ENCODE measurements at regions not wholly inside any gene's neighbourhood (a gene's known extent, or its start where the extent isn't known, plus 50 kb on each side); places are given as distances from the start of the nearest gene placed in this dataset.

- ATAC-seq (ENCODE audit: insufficient read depth, low FRiP score) (no peak), DNase-seq (no peak)
- TF ChIP-seq CTCF (IDR thresholded peaks at IDR 0.05; ENCODE audit: control extremely low read depth, extremely low read depth) = no peak
- Histone ChIP-seq H3K4me1 (ENCODE audit: control insufficient read depth in 5 of 5, insufficient read depth in 5 of 5, low read length in 5 of 5) (no peaks in the 10 kb centered on the region), H3K36me3 (ENCODE audit: control insufficient read depth in 4 of 4, insufficient read depth in 4 of 4, low read length in 4 of 4) (no peaks in the 10 kb centered on the region), H3K9me3 (ENCODE audit: control insufficient read depth in 4 of 4, insufficient read depth in 3 of 4, low read length in 3 of 4) (no peaks in the 10 kb centered on the region), H3K4me3 (no peak overlapping the region), H3K27me3 (ENCODE audit: control insufficient read depth in 3 of 3, insufficient read depth in 3 of 3, low read length in 2 of 3) (no peaks in the 10 kb centered on the region), H3K9ac (ENCODE audit: insufficient read depth in 1 of 2, low read length in 2 of 2) (no peak overlapping the region), H3K27ac (ENCODE audit: low read depth in 1 of 2, low read length in 1 of 2) (no peak overlapping the region)
Observed at GRCh38 chr2:219946529-219946928, 319.1 kb downstream of the SLC4A3 start.

GRCh38 chr2:219947575-219947974, 320.1 kb downstream of the SLC4A3 start:
- no peak overlapping the region for H3K27ac ChIP-seq (ENCODE audit: low read depth in 1 of 2, low read length in 1 of 2)
- H3K4me3 ChIP-seq = no peak overlapping the region
- no peak for TF ChIP-seq CTCF (IDR thresholded peaks at IDR 0.05; ENCODE audit: control extremely low read depth, extremely low read depth)
- H3K9ac ChIP-seq (ENCODE audit: insufficient read depth in 1 of 2, low read length in 2 of 2) = no peak overlapping the region
- ATAC-seq (ENCODE audit: insufficient read depth, low FRiP score) (no peak), DNase-seq (no peak)
- WGBS, 2 donors = 84 to 96% methylated on average over 3 of the region's 3 CpGs
- no peaks in the 10 kb centered on the region for H3K36me3 ChIP-seq (ENCODE audit: control insufficient read depth in 4 of 4, insufficient read depth in 4 of 4, low read length in 4 of 4)
- no peaks in the 10 kb centered on the region for H3K27me3 ChIP-seq (ENCODE audit: control insufficient read depth in 3 of 3, insufficient read depth in 3 of 3, low read length in 2 of 3)
- H3K4me1 ChIP-seq (ENCODE audit: control insufficient read depth in 5 of 5, insufficient read depth in 5 of 5, low read length in 5 of 5) = no peaks in the 10 kb centered on the region
- H3K9me3 ChIP-seq (ENCODE audit: control insufficient read depth in 4 of 4, insufficient read depth in 3 of 4, low read length in 3 of 4) = no peaks in the 10 kb centered on the region

- H3K9me3 ChIP-seq (ENCODE audit: control insufficient read depth in 4 of 4, insufficient read depth in 3 of 4, low read length in 3 of 4) = no peaks in the 10 kb centered on the region
- no peak overlapping the region for H3K4me3 ChIP-seq
- H3K27ac ChIP-seq (ENCODE audit: low read depth in 1 of 2, low read length in 1 of 2) = no peak overlapping the region
- no peak overlapping the region for H3K9ac ChIP-seq (ENCODE audit: insufficient read depth in 1 of 2, low read length in 2 of 2)
- no peak for TF ChIP-seq CTCF (IDR thresholded peaks at IDR 0.05; ENCODE audit: control extremely low read depth, extremely low read depth)
- no peaks in the 10 kb centered on the region for H3K36me3 ChIP-seq (ENCODE audit: control insufficient read depth in 4 of 4, insufficient read depth in 4 of 4, low read length in 4 of 4)
- DNase-seq (no peak), ATAC-seq (ENCODE audit: insufficient read depth, low FRiP score) (no peak)
- 85 to 92% methylated on average over 3 of the region's 3 CpGs for WGBS, 2 donors
- H3K27me3 ChIP-seq (ENCODE audit: control insufficient read depth in 3 of 3, insufficient read depth in 3 of 3, low read length in 2 of 3) = no peaks in the 10 kb centered on the region
- no peaks in the 10 kb centered on the region for H3K4me1 ChIP-seq (ENCODE audit: control insufficient read depth in 5 of 5, insufficient read depth in 5 of 5, low read length in 5 of 5)
Observed at GRCh38 chr2:219949053-219949452, 321.6 kb downstream of the SLC4A3 start.

- no peak for DNase-seq
- H3K36me3 ChIP-seq (ENCODE audit: control insufficient read depth in 4 of 4, insufficient read depth in 4 of 4, low read length in 4 of 4) = no peaks in the 10 kb centered on the region
- no peaks in the 10 kb centered on the region for H3K4me1 ChIP-seq (ENCODE audit: control insufficient read depth in 5 of 5, insufficient read depth in 5 of 5, low read length in 5 of 5)
- H3K9ac ChIP-seq (ENCODE audit: insufficient read depth in 1 of 2, low read length in 2 of 2) = no peak overlapping the region
- no peak for TF ChIP-seq CTCF (IDR thresholded peaks at IDR 0.05; ENCODE audit: control extremely low read depth, extremely low read depth)
- H3K9me3 ChIP-seq (ENCODE audit: control insufficient read depth in 4 of 4, insufficient read depth in 3 of 4, low read length in 3 of 4) = peaks cover 0 to 3% (median 0%) of the 10 kb centered on the region in 4 donors
- ATAC-seq (ENCODE audit: insufficient read depth, low FRiP score) = no peak
- no peaks in the 10 kb centered on the region for H3K27me3 ChIP-seq (ENCODE audit: control insufficient read depth in 3 of 3, insufficient read depth in 3 of 3, low read length in 2 of 3)
- no peak overlapping the region for H3K4me3 ChIP-seq
- H3K27ac ChIP-seq (ENCODE audit: low read depth in 1 of 2, low read length in 1 of 2) = no peak overlapping the region
Observed at GRCh38 chr2:219951099-219951498, 323.7 kb downstream of the SLC4A3 start.

Data from lung (tissue), 11 donors.